ENCODE measurements at regions not wholly inside any gene's neighbourhood (a gene's known extent, or its start where the extent isn't known, plus 50 kb on each side); places are given as distances from the start of the nearest gene placed in this dataset.

- ChIA-PET POLR2A (no interaction called here), CTCF (no interaction called here)
- no peak for DNase-seq (ENCODE audit: extremely low spot score)
- TF ChIP-seq ARNT (IDR thresholded peaks at IDR 0.05) (no peak), SP1 (IDR thresholded peaks at IDR 0.05) (no peak), FOXM1 (IDR thresholded peaks at IDR 0.05; ENCODE audit: borderline replicate concordance) (no peak), ELF4 (IDR thresholded peaks at IDR 0.05) (no peak), CTBP1 (IDR thresholded peaks at IDR 0.05; ENCODE audit: borderline replicate concordance) (no peak), FOXK2 (IDR thresholded peaks at IDR 0.05) (no peak), HDGF (IDR thresholded peaks at IDR 0.05; ENCODE audit: borderline replicate concordance) (no peak), ZNF384 (IDR thresholded peaks at IDR 0.05) (no peak), L3MBTL2 (conservative IDR thresholded peaks at IDR 0.05) (no peak), SUZ12 (IDR thresholded peaks at IDR 0.05) (no peak), NFRKB (IDR thresholded peaks at IDR 0.05) (no peak), LEF1 (IDR thresholded peaks at IDR 0.05; ENCODE audit: borderline replicate concordance) (no peak), FOXA1 (IDR thresholded peaks at IDR 0.05) (no peak)
- TF ChIP-seq, protein P1, sequence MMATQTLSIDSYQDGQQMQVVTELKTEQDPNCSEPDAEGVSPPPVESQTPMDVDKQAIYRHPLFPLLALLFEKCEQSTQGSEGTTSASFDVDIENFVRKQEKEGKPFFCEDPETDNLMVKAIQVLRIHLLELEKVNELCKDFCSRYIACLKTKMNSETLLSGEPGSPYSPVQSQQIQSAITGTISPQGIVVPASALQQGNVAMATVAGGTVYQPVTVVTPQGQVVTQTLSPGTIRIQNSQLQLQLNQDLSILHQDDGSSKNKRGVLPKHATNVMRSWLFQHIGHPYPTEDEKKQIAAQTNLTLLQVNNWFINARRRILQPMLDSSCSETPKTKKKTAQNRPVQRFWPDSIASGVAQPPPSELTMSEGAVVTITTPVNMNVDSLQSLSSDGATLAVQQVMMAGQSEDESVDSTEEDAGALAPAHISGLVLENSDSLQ (IDR thresholded peaks at IDR 0.05) = no peak
Observed at GRCh38 chr12:32995623-32996022, 99.0 kb upstream of the PKP2 start.

DNA sequence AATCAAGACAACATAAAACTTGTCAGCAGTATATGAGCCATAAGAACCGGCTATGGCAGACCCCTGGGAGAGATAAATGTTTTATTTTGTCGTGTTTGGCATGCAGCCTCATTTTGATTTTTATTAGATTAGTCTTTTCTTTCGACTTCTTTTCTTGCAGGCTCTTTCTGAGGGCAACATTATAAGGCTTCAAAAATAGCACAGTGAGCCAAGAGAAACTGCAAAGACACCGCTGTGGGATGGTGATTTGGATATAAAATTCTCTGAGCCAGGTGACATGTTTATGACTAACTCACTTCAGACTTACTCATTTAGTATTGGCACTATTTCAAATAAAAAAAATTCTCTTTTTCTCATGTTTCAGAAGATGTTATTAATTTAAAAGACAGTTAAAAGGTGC is 96.8 kb upstream of the PKP2 start:
- POLR2A ChIA-PET = no interaction called here
- CTCF ChIA-PET = no interaction called here
- TF ChIP-seq FOXM1 (IDR thresholded peaks at IDR 0.05; ENCODE audit: borderline replicate concordance) (no peak), NFRKB (IDR thresholded peaks at IDR 0.05) (no peak), ZNF384 (IDR thresholded peaks at IDR 0.05) (no peak), ARNT (IDR thresholded peaks at IDR 0.05) (no peak), SP1 (IDR thresholded peaks at IDR 0.05) (no peak), SUZ12 (IDR thresholded peaks at IDR 0.05) (no peak), FOXK2 (IDR thresholded peaks at IDR 0.05) (no peak), ELF4 (IDR thresholded peaks at IDR 0.05) (no peak), BHLHE40 (IDR thresholded peaks at IDR 0.05; ENCODE audit: borderline replicate concordance) (no peak)
- no peak for DNase-seq (ENCODE audit: extremely low spot score)

DNA sequence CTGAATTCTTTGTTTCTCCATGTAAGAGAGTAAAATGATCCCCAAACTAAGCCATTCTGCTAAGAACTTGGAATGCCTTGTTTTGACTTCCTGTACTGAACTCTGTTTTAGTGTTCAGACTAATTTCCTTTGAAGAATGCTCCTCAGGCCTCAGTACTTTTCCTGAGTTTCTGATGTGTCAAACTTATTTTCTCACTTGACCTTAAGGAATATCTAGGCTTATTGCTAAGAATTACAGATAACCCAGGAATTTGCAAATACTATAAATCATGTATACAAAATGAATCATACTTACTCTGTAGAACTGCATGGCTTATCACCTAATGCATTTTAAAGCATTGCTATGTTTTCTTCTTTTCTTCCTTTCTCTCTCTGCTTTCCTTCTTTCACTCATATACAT is 93.1 kb upstream of the PKP2 start:
- TF ChIP-seq FOXA1 (IDR thresholded peaks at IDR 0.05) (no peak), TARDBP (IDR thresholded peaks at IDR 0.05) (no peak), HDGF (IDR thresholded peaks at IDR 0.05; ENCODE audit: borderline replicate concordance) (no peak), L3MBTL2 (conservative IDR thresholded peaks at IDR 0.05) (no peak), ARNT (IDR thresholded peaks at IDR 0.05) (no peak), SUZ12 (IDR thresholded peaks at IDR 0.05) (no peak), LEF1 (IDR thresholded peaks at IDR 0.05; ENCODE audit: borderline replicate concordance) (no peak), BHLHE40 (IDR thresholded peaks at IDR 0.05; ENCODE audit: borderline replicate concordance) (no peak), SP1 (IDR thresholded peaks at IDR 0.05) (no peak), CTBP1 (IDR thresholded peaks at IDR 0.05; ENCODE audit: borderline replicate concordance) (no peak), ELF4 (IDR thresholded peaks at IDR 0.05) (no peak), FOXM1 (IDR thresholded peaks at IDR 0.05; ENCODE audit: borderline replicate concordance) (no peak), NFRKB (IDR thresholded peaks at IDR 0.05) (no peak), FOXK2 (IDR thresholded peaks at IDR 0.05) (no peak), ZNF384 (IDR thresholded peaks at IDR 0.05) (no peak)
- TF ChIP-seq, protein P1 (IDR thresholded peaks at IDR 0.05) = no peak
- POLR2A ChIA-PET = interaction anchor here (2.0 kb wide), 1 partner anchor 234 kb away, joined by 4 read pairs; the partner anchor contains the start of gene YARS2
- CTCF ChIA-PET = no interaction called here
- DNase-seq (ENCODE audit: extremely low spot score) = no peak

GRCh38 chr12:32988982-32989381 is 92.4 kb upstream of the PKP2 start:
- DNase-seq (ENCODE audit: extremely low spot score) = no peak
- ChIA-PET POLR2A (no interaction called here), CTCF (no interaction called here)
- TF ChIP-seq TARDBP (IDR thresholded peaks at IDR 0.05) (no peak), SP1 (IDR thresholded peaks at IDR 0.05) (no peak), FOXK2 (IDR thresholded peaks at IDR 0.05) (no peak), CTBP1 (IDR thresholded peaks at IDR 0.05; ENCODE audit: borderline replicate concordance) (no peak), FOXM1 (IDR thresholded peaks at IDR 0.05; ENCODE audit: borderline replicate concordance) (no peak), SUZ12 (IDR thresholded peaks at IDR 0.05) (no peak), NFRKB (IDR thresholded peaks at IDR 0.05) (no peak), BHLHE40 (IDR thresholded peaks at IDR 0.05; ENCODE audit: borderline replicate concordance) (no peak), LEF1 (IDR thresholded peaks at IDR 0.05; ENCODE audit: borderline replicate concordance) (no peak), HDGF (IDR thresholded peaks at IDR 0.05; ENCODE audit: borderline replicate concordance) (no peak), L3MBTL2 (conservative IDR thresholded peaks at IDR 0.05) (no peak), ZNF384 (IDR thresholded peaks at IDR 0.05) (no peak), ELF4 (IDR thresholded peaks at IDR 0.05) (no peak), ARNT (IDR thresholded peaks at IDR 0.05) (no peak), FOXA1 (IDR thresholded peaks at IDR 0.05) (no peak)
- TF ChIP-seq, protein P1 (IDR thresholded peaks at IDR 0.05) = no peak

GRCh38 chr12:32987512-32987911 is 90.9 kb upstream of the PKP2 start:
- POLR2A ChIA-PET = interaction anchor here (1.2 kb wide), 1 partner anchor 232 kb away, joined by 3 read pairs; the partner anchor contains the start of gene YARS2
- TF ChIP-seq ARNT (IDR thresholded peaks at IDR 0.05) (no peak), ZNF384 (IDR thresholded peaks at IDR 0.05) (no peak), SUZ12 (IDR thresholded peaks at IDR 0.05) (no peak), CTBP1 (IDR thresholded peaks at IDR 0.05; ENCODE audit: borderline replicate concordance) (no peak), LEF1 (IDR thresholded peaks at IDR 0.05; ENCODE audit: borderline replicate concordance) (no peak), FOXK2 (IDR thresholded peaks at IDR 0.05) (no peak), NFRKB (IDR thresholded peaks at IDR 0.05) (no peak), BHLHE40 (IDR thresholded peaks at IDR 0.05; ENCODE audit: borderline replicate concordance) (no peak), FOXM1 (IDR thresholded peaks at IDR 0.05; ENCODE audit: borderline replicate concordance) (no peak), L3MBTL2 (conservative IDR thresholded peaks at IDR 0.05) (no peak), FOXA1 (IDR thresholded peaks at IDR 0.05) (no peak), TARDBP (IDR thresholded peaks at IDR 0.05) (no peak), SP1 (IDR thresholded peaks at IDR 0.05) (no peak), HDGF (IDR thresholded peaks at IDR 0.05; ENCODE audit: borderline replicate concordance) (no peak)
- TF ChIP-seq, protein P1 (IDR thresholded peaks at IDR 0.05) = no peak
- CTCF ChIA-PET = no interaction called here
- no peak for DNase-seq (ENCODE audit: extremely low spot score)
